EL (cell line): ENCODE measurements at regions not wholly inside any gene's neighbourhood (a gene's known extent, or its start where the extent isn't known, plus 50 kb on each side); places are given as distances from the start of the nearest gene placed in this dataset.

ENCODE experiments used
- DNase-seq: peaks from one replicate; pipeline ENCODE4 v3.0.0-alpha.2; 2016

DNA sequence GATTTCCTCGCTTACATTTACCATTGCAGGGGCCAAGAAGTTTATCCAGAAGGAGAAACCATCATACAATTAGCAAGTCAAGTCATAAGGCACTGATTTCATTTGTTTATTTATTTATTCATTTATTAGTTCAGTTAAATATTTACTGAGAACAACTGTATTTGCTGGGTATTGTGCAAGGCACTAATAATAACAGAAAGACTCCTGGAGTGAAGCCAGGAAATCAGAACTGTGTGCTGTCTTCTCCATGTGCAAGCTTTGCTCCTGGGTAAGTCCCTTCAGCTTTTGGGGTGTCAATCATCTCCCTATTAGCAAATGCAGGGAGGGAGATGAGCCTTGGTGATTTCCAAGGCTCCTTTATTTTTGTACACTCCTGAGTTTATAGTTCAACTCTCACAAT lies 341.6 kb upstream of the MEIS1 start:
- no peak for DNase-seq

DNA sequence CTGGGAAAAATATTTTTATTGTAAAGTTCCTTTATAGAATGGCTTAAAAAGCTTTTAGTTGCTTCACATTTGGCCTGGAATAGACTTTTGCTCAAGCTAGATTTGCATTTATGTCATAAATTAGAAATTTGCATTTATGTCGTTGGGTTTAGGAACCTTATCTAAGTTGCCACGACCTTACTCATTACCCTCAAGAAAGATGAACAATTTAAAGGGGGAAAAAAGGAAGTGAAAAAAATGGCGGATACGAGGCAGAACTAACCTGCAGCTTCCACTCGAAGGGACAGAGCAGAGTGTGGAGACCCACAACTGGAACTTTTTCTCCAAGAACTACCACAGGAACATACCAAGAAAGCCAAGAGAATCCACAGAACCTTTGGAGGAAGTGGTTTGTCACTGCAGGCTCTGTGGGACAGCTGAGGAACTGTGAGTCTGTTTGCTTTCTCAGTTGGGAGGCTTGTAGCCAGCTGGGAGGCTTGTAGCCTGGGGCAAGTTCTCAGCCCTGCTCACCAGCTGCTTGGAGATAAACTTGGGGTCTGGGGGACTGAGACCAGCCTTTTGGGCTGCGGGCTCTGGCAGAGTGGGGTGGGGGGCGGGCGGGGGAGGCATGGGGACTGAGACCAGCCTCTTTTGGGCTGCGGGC lies 349.9 kb upstream of the MEIS1 start:
- no peak for DNase-seq

DNA sequence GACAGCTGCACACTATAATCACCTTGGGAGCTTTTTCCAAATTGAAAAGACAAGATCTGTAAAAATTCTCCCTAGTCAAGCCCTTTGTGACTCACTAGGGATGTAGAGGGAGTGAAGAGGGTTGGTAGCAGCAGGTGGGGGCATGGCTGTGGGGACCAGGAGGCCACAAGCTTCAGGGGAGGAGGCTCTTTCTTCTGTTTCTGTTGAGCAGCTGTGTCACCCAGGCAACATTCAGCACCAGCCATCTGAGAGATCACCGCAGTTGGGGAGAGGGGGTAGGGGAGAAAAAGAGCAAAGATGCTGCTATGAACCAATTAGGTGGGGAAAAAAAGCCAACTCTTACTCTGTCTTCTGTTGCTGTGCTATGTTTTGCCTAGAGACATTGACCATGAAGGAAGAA lies 352.3 kb upstream of the MEIS1 start:
- DNase-seq: no peak

DNA sequence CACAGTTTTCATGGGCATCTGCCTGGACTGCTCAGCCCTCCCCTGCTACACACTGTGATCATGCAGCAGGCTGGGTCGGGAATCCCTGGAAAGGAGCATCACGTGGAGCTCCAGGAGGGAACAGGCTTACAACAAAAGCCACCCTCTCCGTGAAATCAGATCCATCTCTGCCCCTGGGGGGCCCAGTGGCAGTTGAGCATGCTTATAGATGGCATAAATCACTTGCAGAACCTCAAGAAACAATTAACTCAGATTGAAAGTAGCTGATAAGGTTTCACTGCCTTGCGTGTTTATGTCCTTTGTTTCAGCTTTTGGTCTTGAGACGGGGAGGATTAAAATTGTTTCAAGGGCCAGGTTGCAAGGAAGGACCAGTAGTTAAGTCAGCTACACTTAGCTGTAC lies 354.8 kb upstream of the MEIS1 start:
- no peak for DNase-seq

DNA sequence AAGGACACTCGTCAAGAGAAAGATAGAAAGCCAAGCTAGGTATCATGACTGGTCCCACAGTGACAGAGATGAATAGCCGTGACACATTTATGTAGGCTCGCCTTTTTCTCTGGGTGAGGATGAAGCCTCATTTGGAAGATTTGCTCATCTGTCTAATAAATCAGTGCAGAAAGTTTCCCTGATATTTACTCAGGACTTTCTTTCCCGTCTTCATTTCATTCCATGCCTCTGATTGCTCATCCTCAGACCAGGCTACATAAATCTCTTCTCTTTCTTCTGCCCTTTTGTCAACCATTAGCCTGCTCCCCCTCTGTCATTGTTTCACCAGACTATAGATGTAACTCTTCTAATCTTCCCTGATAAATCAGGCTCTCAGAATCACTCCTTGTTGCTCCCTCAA lies 361.8 kb upstream of the MEIS1 start:
- DNase-seq: no peak

DNA sequence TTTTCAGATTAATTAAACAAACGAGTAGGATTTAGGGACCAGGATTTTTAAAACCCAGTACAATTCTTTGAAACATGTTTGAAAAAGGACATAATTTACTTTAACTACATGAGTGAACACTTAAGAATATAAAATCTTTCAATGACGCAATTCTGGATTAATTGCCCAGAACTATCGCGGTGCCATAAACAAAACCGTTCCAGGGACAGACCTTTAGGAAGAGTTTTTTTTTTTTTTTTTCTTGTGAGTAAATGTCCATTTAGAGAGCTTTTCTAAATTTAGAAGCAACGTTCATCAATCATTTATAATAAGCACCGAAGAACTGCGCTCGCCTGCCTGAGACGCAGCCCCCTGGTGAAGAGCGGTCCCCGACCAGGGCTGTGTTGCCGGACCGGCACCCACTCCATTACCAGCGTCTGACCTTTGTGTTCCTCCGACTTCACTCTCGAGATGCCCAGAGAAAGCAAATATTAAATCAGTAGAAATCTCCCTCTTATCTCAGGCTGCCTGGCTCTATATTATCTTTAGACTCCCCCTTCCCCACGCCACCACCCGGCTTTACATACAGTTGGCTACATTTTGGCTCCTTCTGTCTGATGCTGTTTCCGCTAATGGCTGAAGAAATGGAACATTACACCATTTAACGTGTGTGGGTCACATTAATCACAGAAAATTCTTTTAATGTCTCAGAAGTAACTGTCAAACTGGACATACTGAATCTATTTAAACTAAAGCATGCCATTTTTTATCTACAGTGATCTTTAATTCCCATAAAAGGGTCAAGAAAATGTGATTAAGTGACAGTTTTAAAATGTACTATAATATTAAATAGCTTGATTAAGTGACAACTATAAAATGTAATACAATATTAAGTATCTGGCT lies 364.0 kb upstream of the MEIS1 start:
- no peak for DNase-seq

DNA sequence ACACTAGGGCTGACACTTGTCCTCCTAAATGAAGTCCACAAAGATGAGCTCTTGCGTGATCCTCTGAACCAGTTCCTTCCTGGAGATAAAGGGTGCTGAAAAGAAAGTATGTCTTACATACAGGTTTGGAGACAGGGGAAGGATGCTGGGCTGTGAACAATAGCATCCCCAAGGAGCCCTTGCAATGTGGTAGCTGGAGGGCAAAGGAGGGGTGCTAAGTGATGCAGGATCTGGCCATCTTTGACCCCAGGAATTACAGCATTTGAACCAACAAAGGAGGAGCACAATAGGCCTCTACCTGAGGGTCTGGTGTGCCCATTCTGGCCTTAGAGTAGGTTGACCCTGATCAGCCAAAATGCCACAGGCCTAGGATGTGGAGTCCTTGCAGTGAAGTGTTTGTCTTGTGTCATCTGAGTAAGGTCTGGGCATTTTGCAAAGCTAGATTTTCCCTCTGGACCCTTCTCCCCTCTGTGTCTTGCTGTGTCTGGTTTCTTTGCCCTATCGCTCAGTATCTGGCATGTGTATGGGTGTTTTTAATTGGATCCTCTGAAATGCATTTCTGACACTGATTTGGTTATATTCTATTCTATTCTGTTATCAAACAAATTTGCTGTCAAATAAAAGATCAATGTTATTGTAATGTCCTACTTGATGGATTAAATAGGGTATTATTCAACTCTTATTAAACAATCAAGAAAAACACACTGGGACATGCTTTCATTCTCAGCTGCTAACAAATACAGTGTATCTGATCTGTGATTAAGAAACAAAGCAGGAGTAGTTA lies 364.8 kb upstream of the MEIS1 start:
- no peak for DNase-seq

DNA sequence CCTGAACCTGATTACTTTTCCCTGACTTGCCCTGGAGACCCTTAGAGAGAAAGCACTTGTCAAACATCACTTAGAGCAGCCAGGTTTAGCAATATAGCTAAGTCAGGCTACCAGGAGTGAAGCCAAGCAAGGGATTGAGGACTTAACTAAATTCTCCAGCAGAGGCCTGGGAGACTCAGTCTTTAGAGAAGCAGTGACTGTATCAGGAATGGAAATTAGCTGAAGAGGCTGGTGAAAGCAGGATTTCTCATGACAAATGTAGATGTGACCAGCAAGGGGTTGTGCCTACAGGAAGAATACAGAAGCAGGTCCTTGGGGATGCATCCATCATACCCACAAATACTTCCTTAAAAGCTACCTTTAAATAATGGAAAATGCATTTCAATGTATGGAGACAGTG lies 368.9 kb upstream of the MEIS1 start:
- DNase-seq: no peak

DNA sequence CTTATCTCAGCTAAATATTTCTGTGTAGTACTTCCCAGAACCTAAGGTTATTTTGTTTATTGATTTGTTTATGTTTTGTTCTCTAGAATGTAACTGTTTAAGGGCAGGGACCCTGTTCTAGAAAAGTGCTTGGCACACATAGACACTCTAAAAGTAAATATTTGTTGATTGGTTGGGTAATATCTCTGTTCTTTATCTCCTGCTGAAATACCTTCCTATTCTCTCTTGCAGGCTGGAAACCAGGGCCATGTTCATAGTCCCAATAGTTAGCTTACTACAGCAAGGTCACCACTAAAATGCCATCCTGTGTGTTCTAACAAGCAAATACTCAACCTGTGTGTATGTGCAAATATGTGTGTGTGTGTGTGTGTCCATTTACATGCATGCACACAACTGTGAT lies 375.6 kb upstream of the MEIS1 start:
- no peak for DNase-seq

DNA sequence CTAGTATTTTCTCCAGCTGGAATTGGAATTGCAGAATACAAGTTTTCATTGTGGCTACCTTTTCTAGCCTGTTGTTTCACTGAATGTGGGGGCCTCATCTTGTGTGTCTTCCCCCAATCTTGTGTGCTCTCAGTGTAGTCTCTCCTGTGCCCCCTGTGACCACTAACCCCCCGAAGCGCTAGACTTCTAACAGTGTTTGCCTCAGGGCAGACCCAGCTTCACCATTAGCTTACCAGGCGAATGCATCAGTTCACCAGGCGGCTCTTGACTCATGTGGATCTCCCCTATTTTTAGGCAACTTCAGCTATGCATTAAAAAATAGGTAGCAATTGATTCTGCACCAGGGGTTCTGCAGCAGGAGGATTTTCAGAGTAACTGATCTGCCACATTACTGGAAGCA lies 376.2 kb upstream of the MEIS1 start:
- no peak for DNase-seq

DNA sequence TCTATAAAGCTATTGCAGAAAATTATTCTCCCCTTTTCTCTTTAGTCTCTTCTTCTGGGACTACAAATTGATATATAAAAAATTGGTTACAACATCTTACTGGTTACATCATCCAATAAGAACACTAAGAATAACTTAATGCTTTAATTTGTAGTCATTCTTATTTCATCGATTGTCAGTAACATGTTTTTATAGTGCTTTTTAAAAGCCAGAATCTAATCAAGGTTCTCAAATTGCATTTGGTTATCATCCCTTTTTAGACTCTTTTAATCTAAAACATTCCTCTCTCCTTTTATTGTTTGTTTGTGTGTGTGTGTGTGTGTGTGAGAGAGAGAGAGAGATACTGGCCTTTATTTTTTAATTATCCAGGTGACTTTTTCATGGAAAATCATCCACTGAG lies 377.1 kb upstream of the MEIS1 start:
- no peak for DNase-seq

DNA sequence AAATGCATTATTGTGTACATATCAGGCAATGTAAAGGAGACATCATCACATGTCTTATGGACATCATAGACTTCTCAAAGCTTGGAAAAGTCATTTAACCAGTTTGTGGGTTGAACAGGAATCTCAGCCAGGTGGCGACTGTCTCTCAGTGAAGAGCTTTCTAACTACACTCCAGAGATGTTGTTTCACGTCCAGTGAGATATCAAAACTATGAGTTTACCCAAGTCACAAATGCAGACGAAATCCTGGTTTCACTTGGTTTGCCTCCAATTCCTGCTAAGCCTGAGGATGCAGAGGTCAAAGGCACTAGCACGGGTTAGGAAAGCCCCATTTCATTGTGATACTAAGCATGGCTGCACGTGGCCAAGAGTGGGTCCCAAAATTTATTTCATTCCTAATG lies 384.5 kb upstream of the MEIS1 start:
- no peak for DNase-seq

DNA sequence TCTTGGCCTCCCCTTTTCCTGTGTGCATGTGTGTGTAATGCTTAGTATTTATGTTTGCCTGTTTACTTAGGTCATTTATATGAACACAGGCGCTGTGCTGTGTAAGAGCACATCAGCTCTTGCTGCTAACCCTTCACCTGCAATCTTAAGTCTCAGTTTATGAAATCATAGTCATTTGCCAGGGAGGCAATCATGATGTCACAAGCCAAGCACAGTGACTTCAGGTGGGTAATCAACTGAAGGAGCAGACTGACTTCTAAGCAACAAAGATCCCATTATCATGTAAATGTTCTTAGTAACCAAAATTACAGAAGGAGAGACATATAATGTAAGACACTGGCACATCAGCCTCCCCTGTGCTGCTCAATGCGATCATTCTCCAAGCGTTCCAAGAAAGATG lies 386.3 kb upstream of the MEIS1 start:
- DNase-seq: no peak

DNA sequence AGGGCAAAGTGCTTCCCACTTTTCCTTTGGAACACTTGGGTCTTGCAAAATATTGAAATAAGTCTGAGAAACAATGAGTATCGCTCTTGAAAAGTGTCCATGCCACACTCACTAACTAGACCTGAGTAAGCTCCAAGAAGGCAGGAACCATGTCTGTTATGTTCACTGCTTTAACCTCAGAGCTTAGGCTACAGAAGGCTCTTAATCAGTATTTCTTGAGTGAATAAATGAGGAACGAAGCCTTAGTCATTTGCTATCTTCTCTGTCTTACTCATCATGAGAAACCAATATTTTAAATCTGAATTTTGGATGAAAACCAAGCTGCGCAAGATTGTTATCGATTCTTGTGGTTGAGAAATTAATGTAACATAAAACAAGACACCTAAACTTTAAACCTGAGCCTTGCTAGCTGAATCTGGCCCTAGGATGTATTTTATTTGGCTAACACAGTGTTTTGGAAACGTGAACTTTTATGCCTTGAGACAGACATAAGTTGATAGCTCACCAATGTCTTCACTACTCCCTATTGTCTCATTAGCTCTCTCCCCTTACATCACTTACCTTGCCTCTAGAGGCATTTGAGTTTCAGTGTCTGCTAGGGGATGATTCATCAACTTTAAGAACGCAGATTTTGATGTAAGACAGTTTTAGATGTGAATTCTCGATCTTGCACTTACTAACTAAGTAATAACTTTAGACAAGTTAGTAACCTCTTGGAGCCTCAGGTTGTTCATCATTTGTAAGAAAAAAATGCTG lies 392.8 kb upstream of the MEIS1 start:
- DNase-seq: no peak

DNA sequence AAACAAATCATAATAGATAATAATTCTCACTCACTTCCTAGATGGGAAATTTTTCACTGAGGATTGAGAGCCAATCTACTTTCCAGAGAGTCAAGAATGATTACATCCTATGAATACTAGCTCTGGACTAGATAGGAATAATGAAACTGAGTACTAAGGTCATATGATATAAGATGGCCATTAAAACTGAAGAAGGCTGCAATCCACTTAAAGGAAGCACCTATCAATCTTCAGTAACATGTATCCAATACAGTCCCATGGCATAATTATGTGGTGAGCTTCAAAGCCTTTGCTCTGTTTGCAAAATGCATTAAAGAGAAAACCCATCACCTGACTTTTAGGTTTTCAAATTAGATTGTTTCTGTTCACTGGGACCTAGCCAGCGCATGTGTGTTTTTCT lies 398.0 kb upstream of the MEIS1 start:
- no peak for DNase-seq

DNA sequence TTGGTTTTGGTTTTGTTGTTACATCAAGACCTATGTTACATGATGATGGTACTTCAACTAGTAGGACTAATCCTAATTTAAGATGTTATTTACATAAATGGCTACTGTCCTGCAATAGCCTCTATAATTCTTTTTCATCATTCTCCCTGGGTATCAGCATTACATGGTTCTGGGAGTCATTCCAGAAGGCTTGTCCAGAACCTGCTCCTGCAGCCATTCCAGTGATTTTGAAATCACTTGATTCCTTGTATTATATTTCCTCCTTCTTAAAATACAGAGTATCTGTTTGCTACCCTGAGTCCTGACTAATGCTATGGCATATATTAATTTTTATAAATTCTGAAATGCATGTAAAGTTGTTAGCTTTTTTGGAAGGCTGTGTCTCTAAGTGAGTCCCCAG lies 400.5 kb upstream of the MEIS1 start:
- DNase-seq: no peak

DNA sequence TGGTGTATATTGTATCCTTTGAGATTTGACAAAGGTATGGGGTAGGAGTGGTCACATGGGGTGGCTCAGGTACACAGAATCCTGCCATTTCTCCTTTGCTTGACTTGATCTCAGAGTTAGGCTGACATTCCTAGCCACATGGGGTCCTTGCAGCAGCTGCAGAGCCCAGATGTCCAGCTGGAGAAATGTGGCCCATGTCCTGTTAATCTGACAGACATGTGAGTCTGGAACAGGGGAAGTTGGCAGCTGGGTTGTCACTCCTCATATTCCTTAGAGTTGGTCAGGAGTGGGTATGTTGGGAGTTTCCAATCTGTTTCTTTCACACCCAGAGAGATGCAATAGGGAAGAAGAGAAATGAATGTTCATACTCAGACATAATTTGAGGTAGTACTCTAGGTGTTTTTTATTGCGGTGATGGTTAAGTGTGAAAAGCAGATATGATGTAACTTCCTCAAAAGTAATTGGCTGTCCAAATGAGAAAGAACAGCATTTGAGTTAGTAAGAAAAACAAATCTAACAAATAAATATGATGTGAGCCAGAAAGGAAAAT lies 402.6 kb upstream of the MEIS1 start:
- DNase-seq: no peak

DNA sequence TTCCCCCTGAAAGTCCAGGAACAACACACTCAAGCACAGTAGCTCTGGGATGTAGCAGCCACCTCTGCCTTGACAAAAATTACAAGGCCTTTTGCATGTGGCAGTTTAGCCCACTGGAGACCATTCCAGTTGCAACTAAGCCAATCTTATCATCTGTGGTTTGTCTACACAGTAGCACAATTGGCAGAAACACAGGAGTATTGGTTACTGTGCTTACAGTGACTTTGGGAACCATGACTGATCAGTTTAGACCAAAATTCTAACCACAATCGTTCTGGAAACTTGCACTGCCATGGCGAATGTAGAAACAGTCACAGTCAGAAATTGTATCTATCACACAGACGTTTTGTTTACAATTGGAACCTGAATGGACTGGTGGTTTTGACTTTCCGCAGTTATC lies 403.7 kb upstream of the MEIS1 start:
- DNase-seq: no peak

DNA sequence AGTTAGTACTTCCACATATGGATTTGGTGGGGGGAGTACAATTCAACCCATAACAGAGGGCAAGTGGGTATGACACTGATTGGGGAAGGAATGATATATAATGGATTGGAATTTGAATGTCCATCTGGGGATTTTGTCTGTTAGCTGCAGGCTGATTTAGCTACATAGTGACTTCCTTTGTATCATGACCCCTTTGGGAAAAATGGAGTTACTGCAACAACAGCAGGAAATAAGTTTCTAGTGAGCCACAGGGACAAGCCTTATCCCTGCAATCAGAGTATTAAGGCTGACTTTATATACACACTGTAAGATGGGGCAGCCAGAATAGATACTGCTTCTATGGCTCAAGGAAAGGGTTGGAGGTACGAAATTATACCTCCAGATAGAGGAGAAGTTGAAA lies 404.4 kb upstream of the MEIS1 start:
- DNase-seq: peak; percentile 5

DNA sequence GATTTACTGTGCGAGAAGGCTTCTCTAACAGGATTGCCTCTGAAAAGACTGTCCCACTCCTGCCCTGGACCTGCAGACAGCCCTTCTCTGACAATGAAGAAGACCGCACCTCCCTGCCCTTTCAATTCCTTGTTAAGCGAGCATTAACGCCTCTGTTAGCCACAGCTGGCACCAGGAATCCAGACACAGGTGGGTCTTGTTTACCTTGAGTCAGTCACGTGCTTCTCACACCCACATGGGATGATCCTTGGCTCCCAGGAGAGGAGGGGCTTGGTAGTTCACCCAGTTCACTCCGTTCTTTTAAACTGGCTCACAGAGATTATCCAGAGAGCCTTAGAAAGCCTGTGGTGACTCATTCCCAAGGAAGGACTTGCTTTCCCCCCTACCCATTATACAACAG lies 410.5 kb upstream of the MEIS1 start:
- DNase-seq: no peak

DNA sequence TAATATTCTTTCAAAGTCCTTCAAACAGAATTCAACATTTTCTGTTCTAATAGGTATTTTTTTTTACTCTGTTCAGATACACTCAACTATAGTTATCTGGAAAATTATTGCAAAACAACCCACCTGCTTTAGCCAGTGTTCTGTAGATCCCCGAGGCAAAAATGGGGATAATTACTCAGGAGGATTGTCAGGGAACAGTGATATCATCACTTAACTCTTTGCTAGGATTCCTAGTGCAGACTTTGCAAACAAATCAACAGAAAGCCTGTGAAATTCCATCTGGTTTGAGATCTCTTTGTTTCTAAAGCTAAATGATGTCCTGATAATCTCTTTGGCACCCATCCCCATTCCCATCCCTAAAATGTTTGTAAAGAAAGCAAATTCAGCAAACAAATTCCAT lies 413.6 kb upstream of the MEIS1 start:
- DNase-seq: no peak

DNA sequence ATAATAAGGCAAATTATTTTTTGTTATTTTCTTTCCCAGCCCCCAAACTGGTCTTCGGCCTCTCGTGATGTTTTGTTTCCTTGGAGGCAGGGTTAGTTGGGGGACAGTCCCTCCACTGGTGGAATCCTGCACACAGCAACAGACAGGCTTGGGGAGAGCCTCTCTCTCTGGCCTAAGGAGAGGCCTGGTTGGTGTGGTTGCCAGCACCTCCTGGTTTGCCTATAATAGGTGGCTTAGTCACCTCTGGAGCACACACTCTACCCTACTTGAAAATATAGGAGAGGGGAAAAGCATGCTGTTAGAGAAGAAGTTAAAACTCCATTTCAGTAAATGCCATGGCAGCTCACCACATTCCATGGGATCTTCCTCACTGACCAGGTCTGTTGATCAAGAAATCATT lies 417.2 kb upstream of the MEIS1 start:
- no peak for DNase-seq

DNA sequence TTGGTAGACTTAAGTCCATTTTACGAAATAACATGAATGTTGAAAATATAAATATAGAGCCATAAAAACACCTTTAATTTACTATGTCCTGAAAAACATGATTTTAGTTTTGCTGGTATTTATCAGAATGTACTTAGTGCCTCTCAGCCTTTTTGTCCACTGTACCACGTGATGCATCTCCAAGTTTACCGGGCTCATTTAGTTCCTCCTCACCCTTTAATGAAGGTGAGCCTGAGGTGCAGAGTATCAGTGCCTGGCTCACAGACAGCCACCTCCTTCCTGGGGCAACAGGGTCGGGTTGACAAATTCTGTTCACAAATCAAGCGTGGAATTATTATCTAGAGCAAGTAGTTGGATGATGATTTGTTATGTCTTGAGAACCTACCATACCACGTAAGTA lies 420.5 kb upstream of the MEIS1 start:
- no peak for DNase-seq
